ENCODE measurements at regions not wholly inside any gene's neighbourhood (a gene's known extent, or its start where the extent isn't known, plus 50 kb on each side); places are given as distances from the start of the nearest gene placed in this dataset.

DNA sequence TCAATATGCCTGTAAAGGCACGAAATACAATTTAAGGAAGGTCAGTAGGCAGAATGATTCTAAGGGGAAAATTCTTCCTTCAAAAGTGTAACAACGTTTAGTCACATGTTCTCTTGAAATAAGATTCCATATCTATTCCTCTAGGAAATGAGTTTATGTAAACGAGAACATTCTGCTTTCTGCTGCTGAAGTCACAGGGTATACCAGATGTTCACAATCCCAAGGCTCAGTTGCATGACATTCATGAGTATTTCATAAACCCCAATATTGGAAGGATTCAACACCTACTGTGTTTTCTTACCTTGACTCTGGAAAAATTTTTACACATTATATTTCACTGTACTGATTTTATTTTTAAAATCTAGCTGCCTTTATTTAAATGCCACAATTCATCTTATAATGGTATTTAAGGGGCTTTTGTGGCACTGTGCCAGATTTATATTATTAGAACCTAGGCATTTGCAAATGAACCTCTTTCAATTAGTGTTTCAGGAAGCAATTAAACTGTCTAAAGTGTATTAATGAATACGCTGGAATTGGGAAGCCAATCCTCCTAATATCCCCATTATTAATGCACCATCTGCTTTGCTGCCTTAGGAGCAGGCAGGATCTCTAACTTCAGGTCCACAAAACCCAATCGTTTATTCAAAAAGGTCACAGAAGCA is 542.6 kb upstream of the KLHL29 start:
- in situ Hi-C loops (cut with MboI; ENCODE audit: low sequenced_read_pairs in 4 of 4) (no loop called here), intact Hi-C loops (cut with DNase I; ENCODE audit: low total_unique reads) (no loop called here)
- Histone ChIP-seq H3K36me3 (no peaks in the 10 kb centered on the region), H3K9me3 (no peaks in the 10 kb centered on the region), H3K27me3 (no peaks in the 10 kb centered on the region), H3K4me3 (no peak overlapping the region), H3K4me1 (no peaks in the 10 kb centered on the region), H3K27ac (no peak overlapping the region)
- DNase-seq = no peak
- TF ChIP-seq, protein P1, sequence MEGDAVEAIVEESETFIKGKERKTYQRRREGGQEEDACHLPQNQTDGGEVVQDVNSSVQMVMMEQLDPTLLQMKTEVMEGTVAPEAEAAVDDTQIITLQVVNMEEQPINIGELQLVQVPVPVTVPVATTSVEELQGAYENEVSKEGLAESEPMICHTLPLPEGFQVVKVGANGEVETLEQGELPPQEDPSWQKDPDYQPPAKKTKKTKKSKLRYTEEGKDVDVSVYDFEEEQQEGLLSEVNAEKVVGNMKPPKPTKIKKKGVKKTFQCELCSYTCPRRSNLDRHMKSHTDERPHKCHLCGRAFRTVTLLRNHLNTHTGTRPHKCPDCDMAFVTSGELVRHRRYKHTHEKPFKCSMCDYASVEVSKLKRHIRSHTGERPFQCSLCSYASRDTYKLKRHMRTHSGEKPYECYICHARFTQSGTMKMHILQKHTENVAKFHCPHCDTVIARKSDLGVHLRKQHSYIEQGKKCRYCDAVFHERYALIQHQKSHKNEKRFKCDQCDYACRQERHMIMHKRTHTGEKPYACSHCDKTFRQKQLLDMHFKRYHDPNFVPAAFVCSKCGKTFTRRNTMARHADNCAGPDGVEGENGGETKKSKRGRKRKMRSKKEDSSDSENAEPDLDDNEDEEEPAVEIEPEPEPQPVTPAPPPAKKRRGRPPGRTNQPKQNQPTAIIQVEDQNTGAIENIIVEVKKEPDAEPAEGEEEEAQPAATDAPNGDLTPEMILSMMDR (IDR thresholded peaks at IDR 0.05 in 4 of 5, conservative IDR thresholded peaks at IDR 0.05 in 1 of 5) = no peak
- no peak for TF ChIP-seq POLR2A (IDR thresholded peaks at IDR 0.05)
- no peak for ATAC-seq

DNA sequence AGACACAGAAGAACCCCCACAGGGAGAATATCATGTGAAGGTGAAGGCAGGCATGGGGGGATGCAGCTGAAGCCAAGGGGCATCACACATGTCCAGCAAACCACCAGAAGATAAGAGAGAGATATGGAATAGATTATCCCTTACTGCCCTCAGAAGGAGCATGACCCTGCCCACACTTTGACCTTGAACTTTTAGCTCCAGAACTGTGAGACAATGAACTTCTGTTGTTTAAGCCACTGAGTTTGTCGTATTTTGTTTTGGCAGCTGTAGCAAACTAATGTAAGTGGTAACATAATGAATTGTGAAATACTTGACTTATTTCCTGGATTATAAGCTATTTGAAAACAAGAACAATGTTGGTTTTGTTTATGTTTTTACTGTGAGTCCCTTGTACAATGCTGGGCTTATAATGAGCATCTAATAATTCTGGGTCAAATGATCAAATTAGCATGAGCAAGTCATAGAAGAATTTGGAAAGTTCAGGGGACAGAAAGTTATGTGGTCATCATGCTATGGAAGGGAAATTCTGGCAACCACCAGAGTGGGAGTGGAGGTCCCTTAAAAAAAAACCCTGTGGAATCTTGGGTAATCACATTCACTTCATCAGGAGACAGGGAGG is 541.0 kb upstream of the KLHL29 start:
- ATAC-seq (no peak), DNase-seq (no peak)
- Histone ChIP-seq H3K27ac (no peak overlapping the region), H3K4me3 (no peak overlapping the region), H3K4me1 (no peaks in the 10 kb centered on the region), H3K9me3 (no peaks in the 10 kb centered on the region), H3K36me3 (no peaks in the 10 kb centered on the region), H3K27me3 (no peaks in the 10 kb centered on the region)
- in situ Hi-C loops (cut with MboI; ENCODE audit: low sequenced_read_pairs in 4 of 4) = no loop called here
- no peak for TF ChIP-seq POLR2A (IDR thresholded peaks at IDR 0.05)
- TF ChIP-seq, protein P1 (IDR thresholded peaks at IDR 0.05 in 4 of 5, conservative IDR thresholded peaks at IDR 0.05 in 1 of 5) = no peak
- intact Hi-C loops (cut with DNase I; ENCODE audit: low total_unique reads) = no loop called here

DNA sequence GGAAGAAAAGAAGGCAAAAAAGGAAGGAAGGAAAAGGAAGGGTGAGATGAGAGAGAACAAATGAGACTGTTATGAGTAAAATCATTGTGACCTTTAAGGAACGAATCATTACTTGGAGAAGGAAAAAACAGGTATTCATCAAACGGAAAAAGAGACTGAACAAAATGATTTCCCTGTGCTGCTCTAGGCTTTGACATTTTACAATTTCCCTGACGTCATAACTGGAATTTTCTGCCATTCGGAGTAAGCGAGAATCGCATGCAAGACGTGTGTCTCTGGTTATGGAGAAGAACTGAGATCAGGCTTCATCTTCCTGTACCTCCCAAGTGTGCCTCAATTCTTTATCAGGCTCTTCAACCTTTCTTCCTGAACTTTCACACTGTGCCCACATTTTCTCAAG is 534.7 kb upstream of the KLHL29 start:
- TF ChIP-seq, protein P1 (IDR thresholded peaks at IDR 0.05 in 4 of 5, conservative IDR thresholded peaks at IDR 0.05 in 1 of 5) = no peak
- TF ChIP-seq POLR2A (IDR thresholded peaks at IDR 0.05) = no peak
- Histone ChIP-seq H3K27me3 (no peaks in the 10 kb centered on the region), H3K4me3 (no peak overlapping the region), H3K9me3 (no peaks in the 10 kb centered on the region), H3K27ac (no peak overlapping the region), H3K4me1 (no peaks in the 10 kb centered on the region), H3K36me3 (no peaks in the 10 kb centered on the region)
- intact Hi-C loops (cut with DNase I; ENCODE audit: low total_unique reads) = no loop called here
- ATAC-seq (no peak), DNase-seq (no peak)
- in situ Hi-C loops (cut with MboI; ENCODE audit: low sequenced_read_pairs in 4 of 4) = no loop called here

DNA sequence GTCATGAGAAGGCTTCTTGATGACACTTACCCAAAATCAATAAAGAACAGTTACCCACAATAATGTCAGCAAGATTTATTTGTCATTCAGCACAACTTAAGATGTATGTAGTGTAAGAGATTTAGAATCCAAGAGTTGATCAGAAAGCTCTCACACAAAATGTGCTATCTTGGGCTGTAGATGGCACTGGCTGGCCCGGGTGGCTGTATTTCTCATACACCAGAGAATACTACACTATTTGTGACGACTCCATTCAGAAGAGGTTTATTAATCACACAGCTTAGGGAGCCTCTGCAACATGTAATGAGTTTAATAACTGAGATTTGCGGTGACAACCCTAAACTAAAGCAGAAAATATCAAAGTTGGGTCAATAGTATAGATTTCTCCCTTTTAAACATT is 530.4 kb upstream of the KLHL29 start:
- H3K4me3 ChIP-seq = no peak overlapping the region
- TF ChIP-seq POLR2A (IDR thresholded peaks at IDR 0.05) = no peak
- TF ChIP-seq, protein P1 (IDR thresholded peaks at IDR 0.05 in 4 of 5, conservative IDR thresholded peaks at IDR 0.05 in 1 of 5) = no peak
- ATAC-seq (no peak), DNase-seq (no peak)
- no peaks in the 10 kb centered on the region for H3K9me3 ChIP-seq
- H3K36me3 ChIP-seq = no peaks in the 10 kb centered on the region
- no peaks in the 10 kb centered on the region for H3K27me3 ChIP-seq
- intact Hi-C loops (cut with DNase I; ENCODE audit: low total_unique reads) = no loop called here
- H3K4me1 ChIP-seq = no peaks in the 10 kb centered on the region
- in situ Hi-C loops (cut with MboI; ENCODE audit: low sequenced_read_pairs in 4 of 4) = no loop called here
- no peak overlapping the region for H3K27ac ChIP-seq

Measured in gastrocnemius medialis (tissue), 4 donors.